ENCODE measurements at regions not wholly inside any gene's neighbourhood (a gene's known extent, or its start where the extent isn't known, plus 50 kb on each side); places are given as distances from the start of the nearest gene placed in this dataset.
"Not testable (repeated sequence)": the region's sequence is repeated elsewhere in the genome, so short reads cannot be mapped to it uniquely, and the experiment has no call there.

- no peak for DNase-seq (ENCODE audit: low read depth, low spot score)
- Histone ChIP-seq H3K27me3 (ENCODE audit: control insufficient read depth, insufficient read depth, low read length) (no peaks in the 10 kb centered on the region), H3K4me3 (ENCODE audit: low read depth, low read length) (no peak overlapping the region), H3K9me3 (ENCODE audit: control insufficient read depth, insufficient read depth, low read length) (no peaks in the 10 kb centered on the region), H3K27ac (ENCODE audit: low read depth, low read length) (no peak overlapping the region)
- ChIA-PET CTCF (interaction anchor here (0.8 kb wide), 1 partner anchor 19 kb away, joined by 3 read pairs; no protein-coding TSS in a partner anchor), POLR2A (no interaction called here)
- TF ChIP-seq, protein P1, sequence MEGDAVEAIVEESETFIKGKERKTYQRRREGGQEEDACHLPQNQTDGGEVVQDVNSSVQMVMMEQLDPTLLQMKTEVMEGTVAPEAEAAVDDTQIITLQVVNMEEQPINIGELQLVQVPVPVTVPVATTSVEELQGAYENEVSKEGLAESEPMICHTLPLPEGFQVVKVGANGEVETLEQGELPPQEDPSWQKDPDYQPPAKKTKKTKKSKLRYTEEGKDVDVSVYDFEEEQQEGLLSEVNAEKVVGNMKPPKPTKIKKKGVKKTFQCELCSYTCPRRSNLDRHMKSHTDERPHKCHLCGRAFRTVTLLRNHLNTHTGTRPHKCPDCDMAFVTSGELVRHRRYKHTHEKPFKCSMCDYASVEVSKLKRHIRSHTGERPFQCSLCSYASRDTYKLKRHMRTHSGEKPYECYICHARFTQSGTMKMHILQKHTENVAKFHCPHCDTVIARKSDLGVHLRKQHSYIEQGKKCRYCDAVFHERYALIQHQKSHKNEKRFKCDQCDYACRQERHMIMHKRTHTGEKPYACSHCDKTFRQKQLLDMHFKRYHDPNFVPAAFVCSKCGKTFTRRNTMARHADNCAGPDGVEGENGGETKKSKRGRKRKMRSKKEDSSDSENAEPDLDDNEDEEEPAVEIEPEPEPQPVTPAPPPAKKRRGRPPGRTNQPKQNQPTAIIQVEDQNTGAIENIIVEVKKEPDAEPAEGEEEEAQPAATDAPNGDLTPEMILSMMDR (IDR thresholded peaks at IDR 0.05; ENCODE audit: low read depth, low read length), result no peak
These were observed 79.4 kb downstream of the IGLL1 start for GRCh38 chr22:23500508-23501260.

DNA sequence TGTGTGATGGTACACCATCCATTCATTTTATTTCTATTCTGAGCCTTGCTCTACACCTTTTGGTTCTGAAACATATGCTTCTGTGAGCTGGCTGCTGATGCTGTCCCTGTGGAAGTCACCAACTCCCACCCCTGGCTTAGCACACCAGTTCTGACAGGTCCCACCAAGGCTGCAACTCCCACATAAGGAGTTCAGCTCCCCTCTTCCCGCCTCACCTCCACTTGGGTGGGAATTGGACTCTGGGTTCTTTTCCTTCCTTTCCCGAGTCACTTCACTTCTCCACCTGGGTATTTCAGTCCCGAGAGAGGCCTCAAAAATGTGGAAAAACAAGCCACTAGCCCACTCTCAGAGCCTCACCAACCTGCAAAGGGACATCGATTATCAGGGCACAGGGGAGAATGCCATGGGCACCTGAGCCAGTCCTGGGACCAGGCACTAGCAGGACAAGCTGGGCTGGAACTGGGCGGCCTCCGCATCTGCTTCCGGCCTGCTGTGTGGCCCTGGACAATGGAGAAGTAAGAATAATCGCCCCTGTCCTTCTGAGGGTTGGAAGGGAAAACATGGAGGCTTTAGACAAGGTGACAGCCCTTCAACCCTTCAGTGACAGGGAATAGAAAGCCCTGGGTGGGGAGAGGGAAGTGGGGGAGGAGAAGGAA, 80.1 kb downstream of the IGLL1 start:
- no peaks in the 10 kb centered on the region for H3K9me3 ChIP-seq (ENCODE audit: control insufficient read depth, insufficient read depth, low read length)
- DNase-seq (ENCODE audit: low read depth, low spot score), result no peak
- no peak overlapping the region for H3K4me3 ChIP-seq (ENCODE audit: low read depth, low read length)
- TF ChIP-seq, protein P1 (IDR thresholded peaks at IDR 0.05; ENCODE audit: low read depth, low read length), result no peak
- no peak overlapping the region for H3K27ac ChIP-seq (ENCODE audit: low read depth, low read length)
- POLR2A ChIA-PET, result no interaction called here
- H3K27me3 ChIP-seq (ENCODE audit: control insufficient read depth, insufficient read depth, low read length), result no peaks in the 10 kb centered on the region
- CTCF ChIA-PET, result interaction anchor here (0.8 kb wide), 1 partner anchor 20 kb away, joined by 3 read pairs; no protein-coding TSS in a partner anchor

DNA sequence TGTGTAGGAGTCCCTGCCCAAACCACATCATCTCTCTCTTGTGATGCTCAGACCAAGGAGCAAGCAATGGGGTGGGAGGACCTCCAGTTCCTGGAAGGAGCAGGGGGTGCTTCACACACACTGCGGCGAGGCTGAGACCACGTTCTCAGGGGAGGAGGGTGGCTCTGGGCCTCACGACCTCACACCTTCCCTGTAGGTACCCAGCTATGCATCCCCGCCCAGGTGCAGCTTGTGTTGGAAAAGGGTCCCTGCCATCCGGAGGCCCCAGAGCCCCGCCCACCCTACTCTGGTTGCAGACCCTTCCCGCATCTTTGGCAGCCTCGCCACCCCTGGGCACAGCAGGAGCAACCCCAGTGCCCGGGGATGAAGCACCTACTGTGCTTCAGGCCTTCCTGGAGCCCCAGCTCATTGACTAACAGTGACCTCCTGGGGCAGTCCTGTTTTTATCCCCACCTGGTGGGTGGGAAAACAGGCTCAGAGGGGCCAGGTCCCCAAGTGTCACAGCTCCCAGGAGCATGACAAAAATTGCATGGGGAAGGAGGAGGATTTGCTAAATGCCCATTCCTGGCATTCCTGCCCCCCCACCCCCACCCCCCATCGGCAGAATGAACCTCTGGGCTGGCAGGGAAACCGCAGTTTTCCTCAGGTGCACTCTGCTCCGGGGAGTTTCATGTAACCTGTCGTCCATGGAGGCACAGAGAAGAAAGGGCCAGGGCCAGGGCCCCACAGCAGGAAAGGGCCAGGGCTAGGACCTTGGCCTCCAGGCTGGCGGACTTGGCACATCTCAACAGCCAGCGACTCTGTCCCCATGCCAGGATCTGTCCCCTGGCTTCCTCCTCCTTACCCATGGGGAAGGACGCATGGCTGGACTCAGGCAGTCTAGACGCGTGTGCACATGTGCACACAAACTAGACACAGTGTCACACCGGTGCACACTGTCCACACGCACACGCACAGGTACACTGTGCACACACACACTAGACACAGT, 81.0 kb downstream of the IGLL1 start:
- H3K27ac ChIP-seq (ENCODE audit: low read depth, low read length), result no peak overlapping the region
- ChIA-PET POLR2A (no interaction called here), CTCF (no interaction called here)
- no peak for DNase-seq (ENCODE audit: low read depth, low spot score)
- H3K9me3 ChIP-seq (ENCODE audit: control insufficient read depth, insufficient read depth, low read length), result no peaks in the 10 kb centered on the region
- no peak overlapping the region for H3K4me3 ChIP-seq (ENCODE audit: low read depth, low read length)
- TF ChIP-seq, protein P1 (IDR thresholded peaks at IDR 0.05; ENCODE audit: low read depth, low read length), result no peak
- no peaks in the 10 kb centered on the region for H3K27me3 ChIP-seq (ENCODE audit: control insufficient read depth, insufficient read depth, low read length)

DNA sequence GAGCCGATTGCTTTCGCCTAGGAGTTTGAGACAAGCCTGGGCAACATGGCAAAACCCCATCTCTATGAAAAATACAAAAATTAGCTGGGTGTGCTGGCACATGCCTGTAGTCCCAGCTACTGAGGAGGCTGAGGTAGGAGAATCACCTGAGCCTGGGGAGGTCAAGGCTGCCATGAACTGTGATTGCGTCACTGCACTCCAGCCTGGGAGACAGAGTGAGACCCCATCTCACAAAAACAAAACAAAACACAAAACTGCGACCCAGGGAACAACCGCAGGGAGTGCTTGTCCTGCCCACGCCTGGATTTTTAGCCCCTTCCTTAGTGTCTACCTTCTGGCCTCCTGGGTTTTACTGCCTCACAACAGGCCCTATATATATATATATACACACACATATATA, 82.2 kb downstream of the IGLL1 start:
- POLR2A ChIA-PET; H3K9me3 ChIP-seq (ENCODE audit: control insufficient read depth, insufficient read depth, low read length); H3K4me3 ChIP-seq (ENCODE audit: low read depth, low read length); DNase-seq (ENCODE audit: low read depth, low spot score); H3K27ac ChIP-seq (ENCODE audit: low read depth, low read length); H3K27me3 ChIP-seq (ENCODE audit: control insufficient read depth, insufficient read depth, low read length): not testable (repeated sequence)
- CTCF ChIA-PET, result interaction anchor here (0.6 kb wide), 1 partner anchor 15 kb away, joined by 3 read pairs; no protein-coding TSS in a partner anchor

- CTCF ChIA-PET, result no interaction called here
- Histone ChIP-seq H3K27ac (ENCODE audit: low read depth, low read length) (no peak overlapping the region), H3K9me3 (ENCODE audit: control insufficient read depth, insufficient read depth, low read length) (no peaks in the 10 kb centered on the region), H3K27me3 (ENCODE audit: control insufficient read depth, insufficient read depth, low read length) (no peaks in the 10 kb centered on the region), H3K4me3 (ENCODE audit: low read depth, low read length) (no peak overlapping the region)
- POLR2A ChIA-PET, result no interaction called here
- TF ChIP-seq, protein P1 (IDR thresholded peaks at IDR 0.05; ENCODE audit: low read depth, low read length), result no peak
- DNase-seq (ENCODE audit: low read depth, low spot score), result no peak
These were observed 82.8 kb downstream of the IGLL1 start for GRCh38 chr22:23497016-23497885.

All from AG04450 (cell line).